ENCODE measurements at regions not wholly inside any gene's neighbourhood (a gene's known extent, or its start where the extent isn't known, plus 50 kb on each side); places are given as distances from the start of the nearest gene placed in this dataset.

- no peak for ATAC-seq
- no peak for TF ChIP-seq ARNTL (CRISPR knock-in tag; IDR thresholded peaks at IDR 0.05; ENCODE audit: borderline replicate concordance, low read depth)
- TF ChIP-seq ZFP3 (CRISPR knock-in tag; IDR thresholded peaks at IDR 0.05), result no peak
- TF ChIP-seq ZNF565 (CRISPR knock-in tag; conservative IDR thresholded peaks at IDR 0.05; ENCODE audit: low read depth), result no peak
- no peak for TF ChIP-seq PPARA (CRISPR knock-in tag; IDR thresholded peaks at IDR 0.05; ENCODE audit: borderline replicate concordance)
- TF ChIP-seq BACH2 (CRISPR knock-in tag; IDR thresholded peaks at IDR 0.05; ENCODE audit: borderline replicate concordance), result no peak
- no peak for TF ChIP-seq CSRNP3 (CRISPR knock-in tag; IDR thresholded peaks at IDR 0.05)
- TF ChIP-seq TCF4 (CRISPR knock-in tag; IDR thresholded peaks at IDR 0.05; ENCODE audit: borderline replicate concordance), result no peak
- TF ChIP-seq ISL1 (CRISPR knock-in tag; IDR thresholded peaks at IDR 0.05), result no peak
- TF ChIP-seq CREB5 (CRISPR knock-in tag; IDR thresholded peaks at IDR 0.05; ENCODE audit: low read depth), result no peak
- no peak for TF ChIP-seq ESRRG (CRISPR knock-in tag; IDR thresholded peaks at IDR 0.05)
- no peak for TF ChIP-seq ZNF8 (CRISPR knock-in tag; IDR thresholded peaks at IDR 0.05)
- no peak for TF ChIP-seq OSR1 (CRISPR knock-in tag; IDR thresholded peaks at IDR 0.05)
- TF ChIP-seq ZFP30 (CRISPR knock-in tag; IDR thresholded peaks at IDR 0.05), result no peak
- no peak for TF ChIP-seq CSDC2 (CRISPR knock-in tag; IDR thresholded peaks at IDR 0.05)
- no peak for TF ChIP-seq TOX (CRISPR knock-in tag; IDR thresholded peaks at IDR 0.05; ENCODE audit: borderline replicate concordance)
- TF ChIP-seq TSHZ2 (CRISPR knock-in tag; IDR thresholded peaks at IDR 0.05), result no peak
- no peak for TF ChIP-seq ZNF70 (CRISPR knock-in tag; IDR thresholded peaks at IDR 0.05)
- TF ChIP-seq SNAI2 (CRISPR knock-in tag; IDR thresholded peaks at IDR 0.05), result no peak
- no peak for TF ChIP-seq GLIS3 (CRISPR knock-in tag; IDR thresholded peaks at IDR 0.05)
- no peak for TF ChIP-seq PATZ1 (CRISPR knock-in tag; IDR thresholded peaks at IDR 0.05; ENCODE audit: borderline replicate concordance)
These were observed 2371.1 kb downstream of the MAT2B start for GRCh38 chr5:165876538-165876937.

- no peak for ATAC-seq
- TF ChIP-seq ISL1 (CRISPR knock-in tag; IDR thresholded peaks at IDR 0.05) (no peak), CREB5 (CRISPR knock-in tag; IDR thresholded peaks at IDR 0.05; ENCODE audit: low read depth) (no peak), ESRRG (CRISPR knock-in tag; IDR thresholded peaks at IDR 0.05) (no peak), ZFP3 (CRISPR knock-in tag; IDR thresholded peaks at IDR 0.05) (no peak), ZNF565 (CRISPR knock-in tag; conservative IDR thresholded peaks at IDR 0.05; ENCODE audit: low read depth) (no peak), POU6F1 (CRISPR knock-in tag; IDR thresholded peaks at IDR 0.05; ENCODE audit: borderline replicate concordance, low read depth) (no peak), PATZ1 (CRISPR knock-in tag; IDR thresholded peaks at IDR 0.05; ENCODE audit: borderline replicate concordance) (no peak), ZFP30 (CRISPR knock-in tag; IDR thresholded peaks at IDR 0.05) (no peak)
These were observed 2372.1 kb downstream of the MAT2B start for GRCh38 chr5:165877475-165877874.

All from SK-N-SH treated with all-trans-retinoic acid at 6 μM for 48 hours (cell line).